Neuronal stem cell (in vitro differentiated cells): ENCODE measurements at regions not wholly inside any gene's neighbourhood (a gene's known extent, or its start where the extent isn't known, plus 50 kb on each side); places are given as distances from the start of the nearest gene placed in this dataset.

Experiments
- DNase-seq: peaks from one replicate; pipeline ENCODE4 v3.0.0-alpha.2; 2013; ENCODE audit warnings: low spot score
- H2AFZ ChIP-seq: one replicate; pipeline ENCODE4 v1.6.1; 2013; ENCODE audit warnings: mild to moderate bottlenecking, low read length, inconsistent platforms
- H2AK5ac ChIP-seq: 2 replicates; pipeline ENCODE4 v1.6.1; 2013; ENCODE audit warnings: low read depth, mild to moderate bottlenecking, inconsistent platforms, low read length, moderate library complexity, mixed read lengths
- H2BK120ac ChIP-seq: 2 replicates; pipeline ENCODE4 v1.6.1; 2013; ENCODE audit warnings: low read depth, mild to moderate bottlenecking, inconsistent platforms, low read length, moderate library complexity, mixed read lengths
- H2BK12ac ChIP-seq: one replicate; pipeline ENCODE4 v1.6.1; 2013; ENCODE audit warnings: low read length, inconsistent platforms
- H2BK15ac ChIP-seq: 2 replicates; pipeline ENCODE4 v1.6.1; 2013; ENCODE audit warnings: mild to moderate bottlenecking, low read length, inconsistent platforms, mixed read lengths
- H2BK5ac ChIP-seq: one replicate; pipeline ENCODE4 v1.6.1; 2013; ENCODE audit warnings: inconsistent platforms, mild to moderate bottlenecking, low read length, moderate library complexity
- H3K14ac ChIP-seq: one replicate; pipeline ENCODE4 v1.6.1; 2013; ENCODE audit warnings: low read length, inconsistent platforms
- H3K18ac ChIP-seq: 2 replicates; pipeline ENCODE4 v1.6.1; 2013; ENCODE audit warnings: low read length, inconsistent platforms
- H3K23ac ChIP-seq: 2 replicates; pipeline ENCODE4 v1.6.1; 2013; ENCODE audit warnings: low read depth, mild to moderate bottlenecking, mixed read lengths, low read length, inconsistent platforms; ENCODE audit not compliant: poor library complexity
- H3K27ac ChIP-seq: replicated peaks from 3 replicates; pipeline ENCODE4 v1.5.1; 2013; ENCODE audit warnings: low read length, inconsistent platforms
- H3K27me3 ChIP-seq, 3 experiments: 2 replicates each; pipeline ENCODE4 v1.6.1; 2013; ENCODE audit warnings: low read length in 3 of 3, mild to moderate bottlenecking in 2 of 3, inconsistent platforms in 1 of 3, low read depth in 1 of 3, mixed read lengths in 1 of 3, moderate library complexity in 1 of 3; ENCODE audit not compliant: control insufficient read depth in 3 of 3, insufficient read depth in 3 of 3
- H3K36me3 ChIP-seq, 2 donors: replicated peaks in 1 of 2; 2 replicates each; pipeline ENCODE4 v1.6.1; 2013; ENCODE audit warnings: low read length in 2 of 2; ENCODE audit not compliant: control insufficient read depth in 2 of 2, insufficient read depth in 2 of 2
- H3K4ac ChIP-seq: 2 replicates; pipeline ENCODE4 v1.6.1; 2013; ENCODE audit warnings: inconsistent platforms, mild to moderate bottlenecking, low read length, moderate library complexity
- H3K4me1 ChIP-seq, 2 donors: 1 replicate in 1 of 2; 2 replicates in 1 of 2; pipeline ENCODE4 v1.6.1; 2013; ENCODE audit warnings: low read length in 2 of 2, low read depth in 1 of 2; ENCODE audit not compliant: control insufficient read depth in 2 of 2, insufficient read depth in 1 of 2
- H3K4me2 ChIP-seq: one replicate; pipeline ENCODE4 v1.6.1; 2013; ENCODE audit warnings: mild to moderate bottlenecking, low read length, inconsistent platforms; ENCODE audit not compliant: insufficient read depth, poor library complexity, severe bottlenecking
- H3K4me3 ChIP-seq, 2 donors: 2 replicates each; pipeline ENCODE4 v1.5.1; 2013; ENCODE audit warnings: low read length in 2 of 2, mild to moderate bottlenecking in 2 of 2, inconsistent platforms in 1 of 2, moderate library complexity in 1 of 2
- H3K79me1 ChIP-seq: one replicate; pipeline ENCODE4 v1.6.1; 2013; ENCODE audit warnings: low read depth, mild to moderate bottlenecking, inconsistent platforms, low read length, moderate library complexity
- H3K9ac ChIP-seq: one replicate; pipeline ENCODE4 v1.6.1; 2013; ENCODE audit warnings: mild to moderate bottlenecking, low read depth, low read length, inconsistent platforms; ENCODE audit not compliant: poor library complexity
- H3K9me3 ChIP-seq, 2 donors: replicated peaks in 1 of 2; 2 replicates each; pipeline versions ENCODE3 to v1.6.1; 2013; ENCODE audit warnings: low read length in 2 of 2, mild to moderate bottlenecking in 2 of 2, inconsistent platforms in 1 of 2, low read depth in 1 of 2, mixed read lengths in 1 of 2, moderate library complexity in 1 of 2; ENCODE audit not compliant: control insufficient read depth in 2 of 2, insufficient read depth in 1 of 2
- H4K8ac ChIP-seq: one replicate; pipeline ENCODE4 v1.6.1; 2013; ENCODE audit warnings: low read depth, mild to moderate bottlenecking, inconsistent platforms, low read length, moderate library complexity
- H4K91ac ChIP-seq: one replicate; pipeline ENCODE4 v1.6.1; 2013; ENCODE audit warnings: low read length, low read depth, mild to moderate bottlenecking, inconsistent platforms; ENCODE audit not compliant: poor library complexity
- WGBS, 2 donors: extraction: QIAGEN DNeasy Blood & Tissue Kit; methylation state at CpG; one replicate each; pipeline ENCODE4 v1.1.7; 2013; ENCODE audit warnings: missing lambda C conversion rate in 2 of 2, mixed read lengths in 1 of 2; ENCODE audit not compliant: insufficient read length in 2 of 2, insufficient replicate concordance in 1 of 2; ENCODE audit errors: extremely low coverage in 2 of 2; 5-methylcytosine and 5-hydroxymethylcytosine counted together

- no peak overlapping the region for H2BK12ac ChIP-seq
- no peaks in the 10 kb centered on the region for H3K79me1 ChIP-seq
- H3K9me3 ChIP-seq: no peaks in the 10 kb centered on the region
- H3K4me3 ChIP-seq: no peak overlapping the region
- H2AFZ ChIP-seq: no peak overlapping the region
- no peak overlapping the region for H3K4me2 ChIP-seq
- no peak overlapping the region for H3K23ac ChIP-seq
- no peak overlapping the region for H2AK5ac ChIP-seq
- no peaks in the 10 kb centered on the region for H3K36me3 ChIP-seq
- no peak overlapping the region for H4K91ac ChIP-seq
- no peak overlapping the region for H3K14ac ChIP-seq
- no peaks in the 10 kb centered on the region for H3K27me3 ChIP-seq
- no peak for DNase-seq
- H3K4ac ChIP-seq: no peak overlapping the region
- H2BK15ac ChIP-seq: no peak overlapping the region
- H2BK120ac ChIP-seq: no peak overlapping the region
- H3K4me1 ChIP-seq: peaks cover 2 to 5% of the 10 kb centered on the region in 2 donors
- no peak overlapping the region for H3K27ac ChIP-seq
- H3K9ac ChIP-seq: no peak overlapping the region
- no peak overlapping the region for H2BK5ac ChIP-seq
- H3K18ac ChIP-seq: no peak overlapping the region
- H4K8ac ChIP-seq: no peak overlapping the region
Observed at GRCh38 chr12:43283206-43283605, 268.8 kb downstream of the ADAMTS20 start.

- Histone ChIP-seq H3K36me3 (no peaks in the 10 kb centered on the region), H3K4ac (no peak overlapping the region), H3K4me1 (peaks cover 2 to 5% of the 10 kb centered on the region in 2 donors), H2AK5ac (no peak overlapping the region), H4K8ac (no peak overlapping the region), H2BK15ac (no peak overlapping the region), H2AFZ (no peak overlapping the region), H3K9me3 (no peaks in the 10 kb centered on the region), H2BK12ac (no peak overlapping the region), H3K27me3 (no peaks in the 10 kb centered on the region), H3K4me3 (no peak overlapping the region), H3K9ac (no peak overlapping the region), H3K4me2 (no peak overlapping the region), H4K91ac (no peak overlapping the region), H2BK5ac (no peak overlapping the region), H3K27ac (no peak overlapping the region), H3K79me1 (no peaks in the 10 kb centered on the region), H2BK120ac (no peak overlapping the region), H3K23ac (no peak overlapping the region), H3K14ac (no peak overlapping the region), H3K18ac (no peak overlapping the region)
- DNase-seq: no peak
Observed at GRCh38 chr12:43282106-43282505, 269.9 kb downstream of the ADAMTS20 start.

GRCh38 chr12:43281563-43281962 lies 270.4 kb downstream of the ADAMTS20 start:
- Histone ChIP-seq H3K4me1 (peaks cover 2% of the 10 kb centered on the region in 2 donors), H3K4me3 (no peak overlapping the region), H2AK5ac (no peak overlapping the region), H4K91ac (no peak overlapping the region), H3K18ac (peak overlapping the region; percentile 90), H2BK12ac (no peak overlapping the region), H3K36me3 (no peaks in the 10 kb centered on the region), H3K27me3 (no peaks in the 10 kb centered on the region), H3K23ac (no peak overlapping the region), H2BK5ac (no peak overlapping the region), H3K4ac (no peak overlapping the region), H3K79me1 (no peaks in the 10 kb centered on the region), H3K14ac (peak overlapping the region; percentile 56), H3K4me2 (no peak overlapping the region), H4K8ac (no peak overlapping the region), H2BK15ac (no peak overlapping the region), H3K9me3 (no peaks in the 10 kb centered on the region), H2AFZ (peak overlapping the region; percentile 60), H2BK120ac (no peak overlapping the region), H3K9ac (peak overlapping the region; percentile 60), H3K27ac (no peak overlapping the region)
- no peak for DNase-seq
- no CpG with 5 or more reads among the region's 3 CpGs for WGBS, 2 donors

GRCh38 chr12:43278541-43278832 lies 273.5 kb downstream of the ADAMTS20 start:
- H3K4me3 ChIP-seq: no peak overlapping the region
- no peaks in the 10 kb centered on the region for H3K27me3 ChIP-seq
- H4K91ac ChIP-seq: no peak overlapping the region
- H3K36me3 ChIP-seq: no peaks in the 10 kb centered on the region
- H3K18ac ChIP-seq: no peak overlapping the region
- no peak overlapping the region for H4K8ac ChIP-seq
- H2BK12ac ChIP-seq: no peak overlapping the region
- no peak overlapping the region for H2BK5ac ChIP-seq
- no peak overlapping the region for H2AK5ac ChIP-seq
- H3K27ac ChIP-seq: no peak overlapping the region
- no peak overlapping the region for H3K4me2 ChIP-seq
- no peak for DNase-seq
- H3K9ac ChIP-seq: no peak overlapping the region
- no peak overlapping the region for H2BK15ac ChIP-seq
- no peak overlapping the region for H3K4ac ChIP-seq
- no peak overlapping the region for H2BK120ac ChIP-seq
- WGBS, 2 donors: no CpG with 5 or more reads among the region's 3 CpGs
- H3K4me1 ChIP-seq: peaks cover 2% of the 10 kb centered on the region in 2 donors
- no peak overlapping the region for H2AFZ ChIP-seq
- H3K79me1 ChIP-seq: no peaks in the 10 kb centered on the region
- no peak overlapping the region for H3K23ac ChIP-seq
- no peak overlapping the region for H3K14ac ChIP-seq
- H3K9me3 ChIP-seq: no peaks in the 10 kb centered on the region
